ENCODE measurements at regions not wholly inside any gene's neighbourhood (a gene's known extent, or its start where the extent isn't known, plus 50 kb on each side); places are given as distances from the start of the nearest gene placed in this dataset.

- DNase-seq (ENCODE audit: insufficient read length) (no peak), FAIRE-seq (no peak)
- TF ChIP-seq POLR2AphosphoS5 (IDR thresholded peaks at IDR 0.05; ENCODE audit: low read depth, low read length) (no peak), POLR2A (IDR thresholded peaks at IDR 0.05; ENCODE audit: low read depth, low read length) (no peak), TAF1 (IDR thresholded peaks at IDR 0.05; ENCODE audit: borderline replicate concordance, low read depth, low read length) (no peak)
Observed at GRCh38 chr2:226273440-226273839, 526.2 kb downstream of the IRS1 start.

- DNase-seq (ENCODE audit: insufficient read length) (no peak), FAIRE-seq (no peak)
- TF ChIP-seq TAF1 (IDR thresholded peaks at IDR 0.05; ENCODE audit: borderline replicate concordance, low read depth, low read length): no peak
Observed at GRCh38 chr2:226272435-226272834, 527.2 kb downstream of the IRS1 start.

- no peak for DNase-seq (ENCODE audit: insufficient read length)
- TF ChIP-seq POLR2AphosphoS5 (IDR thresholded peaks at IDR 0.05; ENCODE audit: low read depth, low read length) (no peak), TAF1 (IDR thresholded peaks at IDR 0.05; ENCODE audit: borderline replicate concordance, low read depth, low read length) (no peak), POLR2A (IDR thresholded peaks at IDR 0.05; ENCODE audit: low read depth, low read length) (no peak)
- no peak for FAIRE-seq
Observed at GRCh38 chr2:226270285-226271058, 529.1 kb downstream of the IRS1 start.

- DNase-seq (ENCODE audit: insufficient read length) (no peak), FAIRE-seq (peak; percentile 27)
- TF ChIP-seq TAF1 (IDR thresholded peaks at IDR 0.05; ENCODE audit: borderline replicate concordance, low read depth, low read length): no peak
- TF ChIP-seq POLR2AphosphoS5 (IDR thresholded peaks at IDR 0.05; ENCODE audit: low read depth, low read length): no peak
- TF ChIP-seq POLR2A (IDR thresholded peaks at IDR 0.05; ENCODE audit: low read depth, low read length): no peak
Observed at GRCh38 chr2:226267516-226268289, 531.9 kb downstream of the IRS1 start.

GRCh38 chr2:226256709-226257376 is 542.8 kb downstream of the IRS1 start:
- no peak for TF ChIP-seq POLR2AphosphoS5 (IDR thresholded peaks at IDR 0.05; ENCODE audit: low read depth, low read length)
- TF ChIP-seq POLR2A (IDR thresholded peaks at IDR 0.05; ENCODE audit: low read depth, low read length): no peak
- no peak for TF ChIP-seq TAF1 (IDR thresholded peaks at IDR 0.05; ENCODE audit: borderline replicate concordance, low read depth, low read length)
- FAIRE-seq (no peak), DNase-seq (ENCODE audit: insufficient read length) (no peak)

GRCh38 chr2:226256237-226256636 is 543.4 kb downstream of the IRS1 start:
- DNase-seq (ENCODE audit: insufficient read length) (no peak), FAIRE-seq (no peak)
- TF ChIP-seq POLR2A (IDR thresholded peaks at IDR 0.05; ENCODE audit: low read depth, low read length) (no peak), POLR2AphosphoS5 (IDR thresholded peaks at IDR 0.05; ENCODE audit: low read depth, low read length) (no peak), TAF1 (IDR thresholded peaks at IDR 0.05; ENCODE audit: borderline replicate concordance, low read depth, low read length) (no peak)

GRCh38 chr2:226251661-226252060 is 548.0 kb downstream of the IRS1 start:
- TF ChIP-seq POLR2AphosphoS5 (IDR thresholded peaks at IDR 0.05; ENCODE audit: low read depth, low read length) (no peak), POLR2A (IDR thresholded peaks at IDR 0.05; ENCODE audit: low read depth, low read length) (no peak), TAF1 (IDR thresholded peaks at IDR 0.05; ENCODE audit: borderline replicate concordance, low read depth, low read length) (no peak)
- FAIRE-seq: no peak
- DNase-seq (ENCODE audit: insufficient read length): no peak

GRCh38 chr2:226247289-226248275 is 552.0 kb downstream of the IRS1 start:
- DNase-seq (ENCODE audit: insufficient read length): no peak
- FAIRE-seq: no peak
- TF ChIP-seq POLR2AphosphoS5 (IDR thresholded peaks at IDR 0.05; ENCODE audit: low read depth, low read length) (no peak), POLR2A (IDR thresholded peaks at IDR 0.05; ENCODE audit: low read depth, low read length) (no peak), TAF1 (IDR thresholded peaks at IDR 0.05; ENCODE audit: borderline replicate concordance, low read depth, low read length) (no peak)

GRCh38 chr2:226234187-226234586 is 565.4 kb downstream of the IRS1 start:
- DNase-seq (ENCODE audit: insufficient read length) (no peak), FAIRE-seq (no peak)
- TF ChIP-seq TAF1 (IDR thresholded peaks at IDR 0.05; ENCODE audit: borderline replicate concordance, low read depth, low read length) (no peak), POLR2AphosphoS5 (IDR thresholded peaks at IDR 0.05; ENCODE audit: low read depth, low read length) (no peak), POLR2A (IDR thresholded peaks at IDR 0.05; ENCODE audit: low read depth, low read length) (no peak)

GRCh38 chr2:226233388-226233787 is 566.2 kb downstream of the IRS1 start:
- no peak for TF ChIP-seq POLR2AphosphoS5 (IDR thresholded peaks at IDR 0.05; ENCODE audit: low read depth, low read length)
- TF ChIP-seq TAF1 (IDR thresholded peaks at IDR 0.05; ENCODE audit: borderline replicate concordance, low read depth, low read length): no peak
- no peak for TF ChIP-seq POLR2A (IDR thresholded peaks at IDR 0.05; ENCODE audit: low read depth, low read length)
- FAIRE-seq (no peak), DNase-seq (ENCODE audit: insufficient read length) (no peak)

Data from GM12892 (cell line).